ENCODE measurements at regions not wholly inside any gene's neighbourhood (a gene's known extent, or its start where the extent isn't known, plus 50 kb on each side); places are given as distances from the start of the nearest gene placed in this dataset.

DNA sequence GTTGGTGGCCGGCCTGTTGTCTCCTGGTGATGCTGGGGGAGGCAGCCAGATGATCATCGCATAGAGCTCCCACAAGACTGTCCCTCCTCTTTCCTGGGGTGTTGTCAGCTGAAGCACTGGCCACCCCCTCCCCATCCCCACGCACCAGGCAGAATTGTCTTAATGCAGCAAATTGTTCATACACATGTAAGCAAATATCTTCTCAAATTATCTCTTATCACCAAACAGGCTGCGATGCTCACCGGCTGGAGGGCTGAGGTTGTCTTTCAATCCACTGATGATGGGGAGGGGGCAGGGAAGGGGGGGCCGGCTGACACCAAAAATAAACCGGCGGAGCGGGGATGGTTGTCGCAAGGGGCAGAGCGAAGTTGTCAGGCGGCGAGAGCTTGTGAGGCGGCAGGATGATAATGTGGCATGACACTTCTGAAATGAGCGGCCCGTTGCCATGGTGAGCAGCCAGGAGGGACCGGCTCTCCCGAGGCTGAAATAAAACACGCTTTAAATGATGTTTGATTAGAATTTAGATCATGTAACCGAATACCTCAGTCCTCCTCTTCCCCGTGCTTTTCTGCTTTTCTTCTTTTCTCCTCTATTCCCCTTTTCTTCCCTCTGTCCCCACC is 59.8 kb downstream of the MRM1 start:
- DNase-seq (ENCODE audit: low read depth, low spot score): no peak

DNA sequence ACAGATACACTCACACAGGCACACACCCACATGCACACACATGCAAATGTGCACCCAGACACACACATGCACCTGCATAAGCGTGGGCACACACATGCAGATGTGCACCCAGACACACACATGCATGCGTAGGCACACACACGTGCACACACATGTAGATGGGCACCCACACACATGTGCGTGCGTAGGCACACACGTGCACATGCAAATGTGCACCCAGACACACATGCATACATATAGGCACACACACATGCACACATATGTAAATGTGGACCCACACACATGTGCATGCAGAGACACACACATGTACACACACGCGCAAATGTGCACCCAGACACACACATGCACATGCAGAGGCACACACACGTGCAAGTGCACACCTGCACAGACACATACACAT is 60.3 kb downstream of the MRM1 start:
- no peak for DNase-seq (ENCODE audit: low read depth, low spot score)

DNA sequence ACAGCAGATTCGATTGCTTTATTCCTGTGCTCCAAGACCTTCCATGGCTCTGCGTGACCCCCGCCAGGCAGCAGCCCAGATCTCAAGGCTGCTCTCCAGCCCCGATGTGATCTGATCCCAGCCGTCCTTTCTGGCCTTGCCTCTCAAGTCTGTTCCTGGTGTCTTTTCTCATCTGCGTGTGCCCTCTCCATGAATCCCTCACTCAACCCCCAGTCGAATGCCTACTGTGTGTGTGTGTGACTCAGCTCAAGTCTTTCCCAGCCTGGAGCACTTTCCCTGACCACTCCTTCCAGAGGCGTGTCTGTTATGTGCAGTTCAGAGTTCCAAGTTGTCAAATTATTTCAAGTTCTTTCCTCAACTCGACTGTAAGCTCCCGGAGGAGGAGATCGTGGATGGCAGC is 64.0 kb downstream of the MRM1 start:
- no peak for DNase-seq (ENCODE audit: low read depth, low spot score)

DNA sequence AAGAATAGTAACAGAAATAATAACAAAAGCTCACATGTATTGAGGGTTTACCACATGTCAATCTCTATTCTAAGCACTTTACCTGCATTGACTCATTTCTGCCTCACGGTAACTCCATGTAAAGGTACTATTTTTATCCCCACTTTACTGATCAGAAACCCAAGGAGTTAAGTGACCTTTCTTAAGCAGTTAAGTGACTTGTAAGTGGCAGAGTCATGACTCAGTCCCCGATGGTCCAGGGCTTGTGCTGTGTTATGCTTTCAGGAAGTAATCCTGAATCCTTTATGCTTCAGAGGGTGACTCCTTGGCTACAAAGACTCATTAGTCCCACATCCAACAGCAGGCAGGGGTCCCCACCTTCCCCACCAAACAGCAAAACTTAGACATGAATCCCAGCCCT is 66.5 kb downstream of the MRM1 start:
- DNase-seq (ENCODE audit: low read depth, low spot score): no peak

DNA sequence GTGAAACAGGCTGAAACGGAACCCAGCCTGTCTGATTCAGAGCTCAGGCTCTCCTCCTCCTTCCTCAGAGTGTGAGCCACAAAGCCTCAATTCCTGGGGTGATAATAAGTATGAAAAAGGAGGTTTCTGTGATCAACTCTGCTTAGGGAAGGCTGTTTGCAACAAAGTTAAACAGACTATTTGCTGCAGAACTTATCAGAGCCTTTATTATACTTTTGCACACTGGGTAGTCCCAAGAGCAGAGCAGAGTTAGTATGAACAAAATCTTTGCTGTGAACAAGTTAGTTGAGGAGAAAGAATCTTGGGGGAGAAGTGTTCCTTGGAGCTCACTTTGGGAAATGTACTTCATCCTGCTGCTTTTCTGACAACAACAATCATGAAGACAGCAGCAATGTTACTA is 67.4 kb downstream of the MRM1 start:
- no peak for DNase-seq (ENCODE audit: low read depth, low spot score)

DNA sequence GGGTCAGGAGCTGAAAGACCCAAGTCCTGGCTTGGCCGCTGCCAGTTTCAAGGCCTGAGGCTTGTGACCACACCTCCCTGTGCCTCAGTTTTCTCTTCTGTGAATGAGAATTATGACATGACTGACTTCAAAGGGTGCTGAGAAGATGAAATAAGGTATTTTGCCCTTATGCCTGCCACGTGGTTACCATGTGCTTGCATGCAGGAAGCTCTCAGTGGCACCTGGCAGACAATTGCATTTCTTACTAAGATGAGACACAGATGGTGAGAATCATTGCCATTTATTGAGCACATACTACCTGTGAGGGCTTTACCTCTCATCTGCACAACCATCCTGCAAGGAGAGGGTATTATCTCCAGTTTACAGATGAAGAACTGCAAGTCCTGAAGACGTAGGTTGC is 69.8 kb downstream of the MRM1 start:
- no peak for DNase-seq (ENCODE audit: low read depth, low spot score)

DNA sequence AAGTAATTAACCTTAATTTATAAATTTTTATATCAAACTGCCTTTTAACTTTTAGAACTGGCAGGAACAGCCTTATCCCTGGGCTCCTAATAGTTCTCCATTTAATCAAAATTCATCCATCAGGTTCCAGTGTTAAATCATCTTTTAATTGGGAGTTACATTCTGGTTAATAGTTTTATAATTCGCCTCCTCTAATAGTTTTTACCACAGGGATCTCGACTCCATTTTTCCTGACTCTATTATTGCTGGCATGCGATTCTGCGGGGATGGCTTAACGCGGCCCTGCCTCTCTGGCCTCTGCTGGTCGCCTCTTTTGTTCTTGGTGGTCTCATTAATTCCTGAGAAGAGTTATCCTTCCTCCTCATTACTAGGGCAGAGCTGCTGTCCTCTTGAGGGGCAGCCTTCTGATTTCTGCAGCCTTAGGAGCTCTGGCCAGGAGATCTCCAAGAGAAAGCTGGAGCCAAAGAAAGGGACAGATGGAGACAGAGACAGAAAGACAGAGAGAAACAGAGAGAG is 71.1 kb downstream of the MRM1 start:
- no peak for DNase-seq (ENCODE audit: low read depth, low spot score)

DNA sequence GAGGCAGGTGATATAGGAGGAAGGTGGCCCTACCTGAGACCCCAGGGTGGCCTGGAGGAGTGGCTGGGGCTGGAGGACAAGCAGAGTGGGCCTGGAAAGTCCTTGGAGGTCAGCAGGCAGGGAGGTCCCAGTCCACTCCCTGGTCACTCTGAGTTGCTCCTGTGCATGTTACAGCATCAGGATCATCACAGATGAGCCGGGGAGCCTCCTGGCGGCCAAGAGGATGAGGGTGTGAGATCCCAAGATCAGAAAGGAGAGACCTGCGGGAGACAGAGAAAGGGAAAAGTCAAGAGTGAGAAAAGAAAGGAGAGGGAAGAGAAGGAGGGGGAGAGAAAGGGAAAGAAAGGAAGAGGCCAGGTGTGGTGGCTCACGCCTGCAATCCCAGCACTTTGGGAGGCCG is 71.7 kb downstream of the MRM1 start:
- DNase-seq (ENCODE audit: low read depth, low spot score): no peak

DNA sequence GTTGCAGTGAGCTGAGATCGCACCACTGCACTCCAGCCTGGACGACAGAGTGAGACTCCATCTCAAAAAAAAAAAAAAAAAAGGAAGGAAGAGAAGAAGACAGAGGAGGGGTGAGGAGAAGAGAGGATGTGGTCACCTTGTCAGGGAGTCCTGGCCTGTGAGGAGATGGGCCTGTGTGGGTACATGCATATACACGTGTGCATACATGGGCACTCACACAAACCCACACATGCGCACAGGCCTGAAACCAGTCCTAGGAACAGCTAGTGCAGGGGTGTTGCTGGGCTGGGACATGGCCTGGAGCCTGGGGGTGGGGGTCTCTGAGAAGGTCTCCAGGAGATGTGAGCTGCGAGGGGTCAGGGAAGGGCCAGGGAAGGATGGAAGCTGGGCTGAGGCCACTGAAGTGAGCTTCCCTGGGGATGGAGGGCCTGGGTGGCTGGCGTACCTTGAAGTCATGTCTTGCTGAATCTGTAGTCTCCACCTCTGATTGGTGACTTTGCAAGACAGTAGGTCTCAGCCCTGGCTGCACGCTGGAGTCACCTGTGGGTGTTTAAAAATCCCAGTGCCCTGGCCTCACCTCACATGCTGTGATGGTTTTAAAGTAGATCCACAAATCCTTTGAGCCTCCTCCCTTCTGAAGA is 72.4 kb downstream of the MRM1 start:
- DNase-seq (ENCODE audit: low read depth, low spot score): no peak

DNA sequence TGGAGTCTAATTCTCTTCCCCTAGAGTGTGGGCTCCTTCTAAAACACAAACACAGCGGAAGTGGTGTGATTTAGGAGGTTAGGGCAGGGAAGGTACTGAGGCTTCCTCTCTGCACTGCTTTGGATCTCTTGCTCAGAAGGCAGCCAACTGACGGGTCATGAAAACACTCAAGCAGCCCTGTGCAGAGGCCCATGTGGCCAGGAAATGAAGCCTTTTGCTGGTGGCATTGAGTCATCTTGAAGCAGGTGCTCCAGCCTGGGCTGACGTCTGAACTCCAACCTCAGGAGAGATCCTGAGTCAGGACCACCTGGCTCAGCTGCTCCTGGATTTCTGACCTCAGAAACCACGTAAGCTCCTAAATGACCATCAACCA is 72.9 kb downstream of the MRM1 start:
- DNase-seq (ENCODE audit: low read depth, low spot score): no peak

DNA sequence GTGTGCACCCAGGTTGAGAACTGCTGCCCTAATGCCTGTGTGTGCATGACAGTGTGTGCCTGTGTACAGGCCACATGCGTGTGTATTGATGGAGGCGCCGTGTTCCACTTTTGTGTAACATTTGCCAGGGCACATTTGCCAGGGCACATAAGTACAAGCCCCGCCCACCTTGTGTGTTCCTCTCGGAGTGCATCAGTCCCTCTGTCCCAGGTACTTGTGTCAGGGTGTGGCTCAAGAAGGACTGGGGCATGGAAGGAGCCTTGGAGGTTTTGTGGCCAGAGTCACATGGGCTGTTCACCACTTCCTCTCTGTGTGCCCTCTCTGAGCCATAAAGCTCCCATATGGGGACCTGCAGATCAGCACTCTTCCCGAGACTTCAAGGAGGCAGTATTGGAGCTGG is 73.9 kb downstream of the MRM1 start:
- DNase-seq (ENCODE audit: low read depth, low spot score): no peak

DNA sequence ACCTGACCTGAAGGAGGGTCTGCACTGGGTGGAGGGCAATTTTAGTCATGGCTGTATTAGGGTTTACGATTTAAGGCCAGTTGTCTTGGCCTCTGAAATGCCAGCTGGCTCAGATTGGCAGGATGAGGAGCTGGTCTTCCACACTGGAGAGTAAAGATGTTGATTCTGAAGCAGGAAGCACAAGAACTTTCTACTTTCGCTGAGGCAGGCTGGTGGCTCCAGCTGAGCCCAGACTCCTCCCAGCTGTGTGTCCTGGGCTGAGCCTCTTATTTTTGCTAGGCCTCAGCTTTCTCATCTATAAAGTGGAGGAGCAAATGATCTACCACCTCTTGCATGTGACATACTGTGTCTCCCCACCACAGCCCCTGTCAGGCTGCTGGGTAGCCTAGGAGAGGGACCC is 74.4 kb downstream of the MRM1 start:
- DNase-seq (ENCODE audit: low read depth, low spot score): no peak

DNA sequence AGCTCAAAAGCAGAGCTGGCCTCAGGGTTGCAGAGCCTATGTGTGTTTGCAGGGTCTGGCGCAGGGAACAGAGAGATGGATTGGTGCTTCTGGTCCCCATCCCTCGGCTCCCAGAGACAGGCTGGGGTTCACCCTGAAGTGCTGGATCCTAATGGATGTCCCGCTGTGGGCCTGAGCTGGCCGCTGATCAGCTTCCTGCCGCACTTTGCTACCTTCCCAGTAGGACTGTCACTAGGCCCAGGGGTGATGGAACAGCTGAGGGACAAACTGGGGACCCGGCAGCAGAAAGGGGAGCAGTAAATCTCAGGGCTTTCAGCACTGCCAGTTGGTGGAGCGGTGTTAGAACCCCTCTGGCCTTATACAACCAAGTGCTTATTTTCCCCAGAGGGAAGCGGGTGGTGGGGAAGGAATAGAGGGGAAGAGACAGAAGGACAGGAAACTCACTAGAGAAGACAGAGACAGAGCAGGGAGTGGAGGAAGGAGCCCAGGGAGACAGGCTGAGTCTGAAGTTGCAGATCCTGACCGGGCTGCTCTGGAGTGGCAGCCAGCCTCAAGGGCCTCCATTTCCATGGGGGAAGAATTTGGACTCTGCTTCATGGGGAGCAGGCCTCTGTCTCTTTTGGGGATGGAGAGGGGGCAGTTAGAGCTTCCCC is 78.6 kb downstream of the MRM1 start:
- DNase-seq (ENCODE audit: low read depth, low spot score): no peak

DNA sequence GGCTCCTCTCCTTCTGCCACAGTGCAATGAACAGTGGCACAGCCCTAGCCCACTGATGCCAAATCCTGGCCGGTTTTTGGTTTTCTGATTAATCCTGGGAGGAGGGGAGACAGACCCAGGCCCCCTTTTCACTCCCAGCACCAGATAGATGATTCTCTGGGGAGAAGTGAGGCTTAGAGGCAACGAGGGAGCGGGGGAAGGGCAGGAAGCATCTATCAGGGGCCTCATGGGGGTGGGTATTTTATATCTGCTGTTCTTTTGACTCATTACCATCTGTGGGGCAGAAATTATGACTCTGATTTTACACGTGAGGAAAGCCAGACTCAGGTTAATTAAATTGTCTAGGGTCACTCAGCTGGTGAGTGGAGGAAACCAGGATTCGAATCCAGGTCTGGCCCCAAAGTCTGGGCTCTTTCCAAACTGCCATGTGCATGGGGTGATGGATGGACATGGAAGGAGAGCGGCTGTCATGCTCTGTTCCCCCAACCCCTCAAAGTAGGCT is 79.4 kb downstream of the MRM1 start:
- DNase-seq (ENCODE audit: low read depth, low spot score): no peak

DNA sequence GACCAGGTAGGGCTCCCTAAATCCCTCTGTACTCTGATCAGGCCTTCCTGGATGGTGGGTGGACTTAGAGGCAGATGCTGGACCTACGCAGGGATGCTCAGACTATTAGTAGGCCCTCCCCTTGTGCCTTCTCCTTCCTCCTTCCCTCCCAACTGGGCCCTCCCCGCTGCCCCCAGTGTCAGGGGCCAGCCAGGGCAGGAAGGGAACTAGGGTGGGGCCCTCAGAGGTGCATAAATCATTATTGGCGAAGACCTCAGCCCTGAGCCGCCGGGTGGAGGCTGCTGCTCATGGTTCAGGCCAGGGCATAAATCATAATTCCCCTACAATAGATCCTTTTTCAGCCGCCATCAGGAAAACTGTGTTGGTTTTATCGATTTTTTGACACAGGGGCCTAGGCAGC is 81.4 kb downstream of the MRM1 start:
- no peak for DNase-seq (ENCODE audit: low read depth, low spot score)

DNA sequence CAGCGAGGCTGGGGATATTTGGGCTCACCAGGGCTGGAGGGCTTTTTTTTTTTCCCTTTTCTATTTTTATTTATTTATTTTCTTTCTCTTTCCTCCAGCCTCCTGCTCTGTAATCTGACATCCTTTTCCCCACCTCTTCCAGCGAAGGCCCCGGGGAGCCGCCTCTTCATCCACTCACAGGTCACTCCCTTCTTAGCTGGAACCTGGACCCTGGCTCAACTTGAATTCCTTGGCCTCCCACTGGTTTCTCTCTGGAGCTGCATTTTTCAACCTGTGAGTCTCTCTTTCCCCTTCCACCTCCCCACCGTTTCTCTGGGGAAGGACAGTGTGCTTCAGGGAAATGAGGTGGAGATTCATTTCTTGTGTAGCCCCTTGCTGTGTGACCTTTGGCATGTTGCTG is 82.0 kb downstream of the MRM1 start:
- no peak for DNase-seq (ENCODE audit: low read depth, low spot score)

DNA sequence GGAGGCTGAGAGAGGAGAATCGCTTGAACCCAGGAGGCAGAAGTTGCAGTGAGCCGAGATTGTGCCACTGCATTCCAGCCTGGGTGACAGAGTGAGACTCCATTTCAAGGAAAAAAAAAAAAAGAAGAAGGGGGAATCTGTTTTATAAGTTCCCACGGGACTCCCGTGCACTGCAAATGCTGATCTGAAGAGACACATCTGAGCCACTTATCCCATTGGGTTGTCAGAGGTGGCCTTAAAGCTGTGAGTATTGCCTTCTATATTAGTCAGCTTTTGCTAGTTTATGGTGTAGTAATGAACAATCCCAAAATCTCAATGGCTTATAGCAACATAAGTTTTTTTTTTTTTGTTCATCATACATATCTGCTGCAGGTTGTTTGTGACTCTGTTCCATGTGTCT is 82.8 kb downstream of the MRM1 start:
- no peak for DNase-seq (ENCODE audit: low read depth, low spot score)

DNA sequence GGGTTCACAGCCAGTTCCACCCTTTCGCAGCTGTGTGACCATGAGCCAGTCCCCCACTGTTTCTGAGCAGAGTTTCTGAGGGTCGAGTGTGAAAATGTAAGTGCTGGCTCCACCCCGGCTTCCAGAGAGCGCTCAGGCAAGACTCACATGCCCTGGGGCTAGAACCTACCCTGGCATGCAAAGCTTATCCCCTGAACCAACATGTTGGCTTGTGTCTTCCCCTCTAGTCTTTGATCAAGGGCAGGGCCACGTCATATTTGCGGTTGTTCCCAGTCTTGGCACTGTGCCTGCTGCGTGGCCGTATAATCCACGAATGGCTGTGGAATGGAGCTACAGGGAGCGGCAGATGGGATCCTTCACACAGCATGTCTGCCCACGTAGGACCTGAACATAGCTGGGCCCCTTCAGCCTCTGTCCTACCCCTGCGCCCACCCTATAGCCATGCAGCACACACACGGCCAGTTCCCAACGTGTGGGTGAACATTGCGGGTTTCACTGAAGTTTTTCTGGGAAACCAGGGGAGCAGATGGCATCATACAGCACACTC is 84.8 kb downstream of the MRM1 start:
- no peak for DNase-seq (ENCODE audit: low read depth, low spot score)

DNA sequence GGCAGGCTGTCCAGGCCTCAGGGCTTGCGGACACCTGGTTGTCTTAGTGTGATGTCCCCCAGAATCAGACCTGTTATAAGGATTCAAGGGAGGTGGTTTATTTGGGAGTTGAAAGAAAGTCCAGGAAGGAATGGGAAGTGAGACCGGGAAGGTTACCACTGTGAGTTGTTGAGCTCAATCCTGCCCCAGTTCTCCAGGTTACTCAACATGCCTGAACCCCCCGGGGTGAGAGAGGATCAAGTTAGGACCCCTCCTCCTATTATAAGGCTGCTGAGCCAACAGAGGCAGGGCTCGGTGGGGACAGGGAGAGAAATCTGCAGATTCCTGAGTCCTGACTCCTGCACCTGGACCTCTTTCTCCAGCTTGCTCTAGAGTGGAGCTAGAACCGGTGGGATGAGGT is 86.4 kb downstream of the MRM1 start:
- DNase-seq (ENCODE audit: low read depth, low spot score): no peak

DNA sequence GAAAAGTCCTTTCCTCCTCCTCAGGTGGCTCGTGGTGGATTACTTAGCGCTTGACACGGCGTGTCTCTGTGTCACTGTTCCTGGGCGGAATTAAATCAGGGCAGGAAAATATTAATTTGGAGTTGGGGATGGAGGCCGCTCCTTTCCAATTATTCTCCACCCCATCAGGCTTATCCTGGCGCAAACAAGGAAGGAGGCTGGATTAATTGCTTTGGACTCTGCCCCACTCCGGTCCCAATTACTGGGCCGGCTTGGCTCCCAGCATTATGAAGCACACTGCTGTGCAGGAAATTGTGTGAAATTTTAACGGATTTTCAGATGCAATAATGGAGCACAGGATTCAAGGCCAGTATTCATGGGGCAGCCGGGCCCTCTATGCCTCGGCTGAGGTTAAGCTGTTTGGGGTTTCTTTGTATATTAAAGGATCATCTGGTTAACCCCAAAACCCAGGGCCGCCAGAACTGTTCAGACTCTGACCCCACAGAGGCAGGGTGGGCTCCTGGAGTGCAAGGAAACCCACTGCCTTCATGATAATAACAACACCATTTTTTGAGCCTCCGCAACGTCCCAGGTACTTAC is 87.8 kb downstream of the MRM1 start:
- no peak for DNase-seq (ENCODE audit: low read depth, low spot score)

DNA sequence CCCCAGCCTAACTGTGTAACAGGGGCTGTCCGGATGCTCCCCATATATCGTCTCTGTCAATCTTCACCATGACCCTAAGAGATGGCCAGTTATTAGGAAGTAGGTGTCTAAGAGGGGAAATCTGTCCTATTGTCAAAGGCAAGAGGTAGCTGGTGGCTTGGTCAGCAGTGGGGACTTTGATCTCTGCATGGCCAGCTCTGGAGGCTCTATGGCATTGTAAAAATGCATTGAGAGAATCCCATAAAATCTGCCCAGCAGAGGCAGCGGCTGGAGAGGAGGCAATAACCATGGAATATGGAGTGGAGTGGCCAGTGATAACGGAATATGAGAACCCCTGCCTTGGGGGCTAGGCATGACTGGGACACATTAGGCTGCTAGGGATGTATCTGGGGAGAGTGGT is 88.8 kb downstream of the MRM1 start:
- no peak for DNase-seq (ENCODE audit: low read depth, low spot score)

DNA sequence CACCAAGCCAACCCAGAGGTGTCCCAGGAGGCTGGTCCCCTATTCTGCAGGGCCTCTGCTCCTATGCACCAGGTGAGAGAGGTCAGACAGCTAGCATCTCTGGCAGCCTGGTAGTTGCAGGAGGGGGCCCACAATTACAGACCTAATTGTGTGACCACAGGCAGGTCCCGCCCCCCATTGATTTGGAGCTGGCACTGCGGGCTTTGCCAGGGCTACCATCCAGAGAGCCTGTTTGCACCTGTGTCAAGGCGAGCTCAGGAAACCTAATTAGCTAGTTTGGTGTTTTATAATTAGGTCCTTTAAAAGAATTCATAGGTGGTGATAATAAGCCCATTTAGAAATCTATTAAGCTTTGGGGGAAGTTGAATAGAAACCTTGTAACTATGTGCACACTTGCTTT is 90.2 kb downstream of the MRM1 start:
- no peak for DNase-seq (ENCODE audit: low read depth, low spot score)

DNA sequence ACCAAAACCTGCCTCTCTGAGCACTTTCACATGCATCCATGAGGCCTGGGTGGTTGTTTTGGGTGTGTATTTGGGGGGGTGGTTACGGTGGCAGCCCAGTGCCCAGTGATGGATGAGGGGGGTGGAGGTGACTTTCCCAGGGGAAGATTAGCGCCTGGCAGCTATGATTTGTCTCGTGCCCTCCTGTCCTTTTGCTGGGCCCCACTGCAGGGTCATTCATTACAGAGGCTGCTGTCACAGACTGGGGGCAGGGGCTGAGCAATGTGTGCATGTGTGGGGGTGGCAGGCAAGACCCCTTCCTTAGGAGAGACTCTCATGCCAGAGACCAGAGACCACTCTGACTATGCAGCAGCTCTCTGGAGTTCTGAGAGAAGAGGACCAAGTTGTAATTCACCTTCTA is 93.7 kb downstream of the MRM1 start:
- no peak for DNase-seq (ENCODE audit: low read depth, low spot score)

All from iPS DF 19.7 (cell line).